ENCODE measurements at regions not wholly inside any gene's neighbourhood (a gene's known extent, or its start where the extent isn't known, plus 50 kb on each side); places are given as distances from the start of the nearest gene placed in this dataset.

GRCh38 chrX:94435799-94436198, 761.8 kb downstream of the FAM133A start:
- TF ChIP-seq POLR2AphosphoS5 (IDR thresholded peaks at IDR 0.05; ENCODE audit: low read depth) = no peak
- no peak for TF ChIP-seq CTCF (conservative IDR thresholded peaks at IDR 0.05; ENCODE audit: low read depth in 2 of 2)
- no peak for TF ChIP-seq ETS1 (IDR thresholded peaks at IDR 0.05)
- no peak for TF ChIP-seq REST (IDR thresholded peaks at IDR 0.05; ENCODE audit: unreplicated experiment)
- no peak for TF ChIP-seq EZH2 (IDR thresholded peaks at IDR 0.05; ENCODE audit: low read depth, unreplicated experiment)
- TF ChIP-seq EZH2phosphoT487 (IDR thresholded peaks at IDR 0.05; ENCODE audit: unreplicated experiment) = no peak

Data from GM23338 (cell line).